ENCODE measurements at regions not wholly inside any gene's neighbourhood (a gene's known extent, or its start where the extent isn't known, plus 50 kb on each side); places are given as distances from the start of the nearest gene placed in this dataset.
"Not testable (repeated sequence)": the region's sequence is repeated elsewhere in the genome, so short reads cannot be mapped to it uniquely, and the experiment has no call there.

DNA sequence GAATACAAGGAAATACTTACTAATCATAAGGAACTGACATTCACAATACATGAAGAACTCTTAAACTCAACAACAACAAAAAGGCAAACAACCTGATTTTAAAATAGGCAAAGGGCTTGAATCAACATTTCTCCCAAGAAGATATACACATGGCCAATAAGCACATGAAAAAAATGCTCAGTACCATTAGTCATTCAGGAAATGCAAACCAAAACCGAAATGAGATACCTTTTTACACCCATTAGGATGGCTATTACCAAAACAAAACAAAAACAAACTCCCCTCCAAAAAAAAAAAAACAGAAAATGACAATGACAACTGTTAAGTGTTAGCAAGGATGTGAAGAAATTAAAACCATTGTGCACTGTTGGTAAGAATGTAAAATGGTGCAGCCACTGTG lies 104.1 kb upstream of the ZNF462 start:
- DNase-seq (ENCODE audit: low read depth): no peak

DNA sequence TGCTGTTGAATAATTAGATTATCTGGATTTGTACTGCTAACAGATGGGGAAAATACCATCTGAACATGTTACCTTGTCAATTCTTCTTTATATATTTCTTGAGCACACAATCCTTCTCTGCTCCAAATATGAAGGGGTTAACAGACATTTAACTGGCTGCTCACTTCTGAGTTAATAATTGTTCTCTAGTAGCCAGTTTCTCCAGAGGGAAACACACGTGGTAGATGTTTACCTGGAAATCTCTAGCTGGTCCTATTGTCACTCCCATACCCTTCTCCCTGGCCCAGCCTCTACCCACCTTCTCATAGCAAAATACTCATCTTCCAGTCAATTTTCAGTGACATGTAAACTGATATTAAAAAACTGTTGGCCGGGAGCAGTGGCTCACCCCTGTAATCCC lies 101.5 kb upstream of the ZNF462 start:
- DNase-seq (ENCODE audit: low read depth): no peak

DNA sequence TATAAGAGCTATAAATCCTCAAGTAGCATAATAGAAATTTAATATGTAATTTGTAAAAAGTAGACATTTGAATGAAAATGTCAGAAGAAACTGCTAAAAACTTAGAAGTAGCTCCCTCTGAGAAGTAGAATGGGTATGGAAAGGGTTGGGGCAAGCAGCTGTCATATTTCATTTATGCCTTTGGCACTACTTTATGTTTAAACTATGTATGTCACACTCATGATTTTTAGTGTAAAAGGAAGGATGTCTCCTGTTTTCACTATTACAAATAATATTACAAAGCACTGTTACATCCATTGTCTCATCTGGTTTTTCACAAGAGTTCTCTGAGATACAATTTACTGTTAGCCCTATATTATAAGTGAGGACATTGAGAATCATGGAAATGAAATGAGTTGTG lies 96.3 kb upstream of the ZNF462 start:
- DNase-seq (ENCODE audit: low read depth): no peak

DNA sequence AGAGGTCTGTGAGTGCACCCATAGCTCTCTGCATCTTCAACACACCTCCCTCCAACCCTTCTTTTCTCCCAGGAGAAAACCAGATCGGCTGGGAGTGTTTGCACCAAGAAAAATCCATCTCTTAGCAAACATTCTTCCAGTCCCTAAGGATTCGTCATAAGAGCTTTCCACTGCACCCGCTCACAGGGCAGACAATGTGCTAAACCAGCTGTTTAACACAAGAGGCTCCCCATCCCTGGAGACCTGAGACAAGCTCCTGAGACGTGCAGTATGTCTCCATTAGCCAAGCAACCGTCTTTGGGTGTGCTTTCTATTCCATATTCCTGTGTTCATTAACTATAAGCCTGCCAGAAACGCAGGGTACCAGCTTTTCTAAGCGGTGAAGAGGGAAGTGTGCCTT lies 93.6 kb upstream of the ZNF462 start:
- DNase-seq (ENCODE audit: low read depth): no peak

DNA sequence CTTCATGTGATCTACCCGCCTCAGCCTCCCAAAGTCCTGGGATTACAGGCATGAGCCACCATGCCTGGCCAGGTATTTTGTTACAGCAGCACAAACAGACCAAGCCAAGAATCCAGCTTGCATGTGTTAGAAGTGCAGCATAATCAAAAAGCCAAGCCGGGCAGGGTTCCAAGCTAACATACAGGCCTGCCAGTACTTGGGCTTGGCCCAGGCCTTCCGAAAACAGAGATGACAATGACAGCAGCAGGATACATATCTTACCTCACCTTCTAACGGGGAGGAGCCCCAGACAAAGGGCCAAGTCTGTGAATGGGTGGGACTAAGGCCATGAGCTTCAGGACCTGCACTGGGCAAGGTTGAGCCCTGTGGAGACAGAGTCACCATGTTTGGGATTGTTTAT lies 91.4 kb upstream of the ZNF462 start:
- DNase-seq (ENCODE audit: low read depth): no peak

DNA sequence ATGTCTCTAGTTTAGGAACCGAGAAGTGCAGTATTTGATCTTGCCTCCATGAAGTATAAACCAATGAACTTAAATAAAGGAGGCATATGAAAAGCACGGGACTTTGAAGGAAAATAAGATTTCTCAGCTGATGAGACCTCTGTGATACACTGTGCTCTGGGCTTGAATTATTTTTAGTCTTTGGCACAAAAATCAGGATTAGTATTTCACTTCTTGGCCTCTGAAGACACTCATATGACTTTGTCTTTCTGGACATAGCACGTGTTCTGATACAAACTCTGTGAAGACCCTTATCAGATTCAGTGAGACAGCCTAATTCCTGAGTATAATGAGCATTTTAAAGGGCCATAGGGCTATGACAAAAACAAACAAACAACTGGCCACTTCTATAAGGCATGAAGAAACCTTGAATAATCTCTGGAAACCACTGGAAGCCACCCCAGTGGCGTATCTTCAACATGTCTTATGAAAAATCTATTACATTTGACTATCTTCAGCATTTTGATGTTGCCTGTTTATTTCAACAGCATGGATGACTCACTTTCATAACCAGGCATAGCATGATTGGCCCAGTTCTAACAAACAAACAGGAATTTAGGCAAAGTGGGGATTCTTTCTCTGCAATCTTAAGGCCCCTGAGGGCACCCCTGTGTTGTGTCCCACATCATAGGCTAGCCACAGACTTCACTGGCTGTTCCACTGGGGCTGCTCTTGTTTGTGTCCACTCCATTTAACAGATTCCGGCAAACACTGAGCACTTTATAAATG lies 90.3 kb upstream of the ZNF462 start:
- DNase-seq (ENCODE audit: low read depth): no peak

DNA sequence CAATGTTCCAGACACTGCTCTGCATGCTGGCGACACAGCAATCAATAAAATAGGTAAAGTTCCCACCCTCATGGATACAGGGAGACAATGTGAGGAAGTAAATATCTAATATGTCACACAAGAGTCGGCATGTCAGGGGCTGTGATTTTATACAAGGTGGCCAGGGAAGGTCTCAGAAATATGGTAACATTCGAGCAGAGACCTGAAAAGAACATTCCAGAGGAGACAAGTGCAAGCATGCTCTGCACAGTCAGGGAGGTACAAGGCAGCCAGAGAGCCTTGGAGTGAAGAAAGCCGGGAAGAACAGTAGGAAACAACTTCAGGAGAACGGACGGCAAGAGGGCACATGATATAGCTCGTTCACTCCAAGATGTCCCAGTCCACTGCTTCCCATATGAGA lies 89.2 kb upstream of the ZNF462 start:
- DNase-seq (ENCODE audit: low read depth): no peak

DNA sequence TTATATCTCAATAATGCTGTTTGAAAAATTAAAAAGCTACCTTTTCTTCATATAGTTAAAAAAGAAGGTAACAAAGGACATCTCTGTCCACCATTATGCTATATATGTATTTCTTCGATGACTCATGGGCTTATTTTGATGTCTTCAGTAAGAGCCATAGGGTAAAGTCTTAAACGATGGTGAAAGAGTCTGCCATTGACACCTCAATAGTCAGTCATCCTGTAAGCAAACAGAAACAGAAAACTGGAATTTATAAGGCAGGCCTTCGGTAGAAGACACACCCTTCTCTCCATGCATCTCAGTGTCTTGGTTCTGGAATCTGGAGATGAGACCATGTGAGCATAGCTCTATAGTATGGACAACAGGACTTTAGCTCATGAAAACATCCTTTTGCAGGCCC lies 87.0 kb upstream of the ZNF462 start:
- no peak for DNase-seq (ENCODE audit: low read depth)

DNA sequence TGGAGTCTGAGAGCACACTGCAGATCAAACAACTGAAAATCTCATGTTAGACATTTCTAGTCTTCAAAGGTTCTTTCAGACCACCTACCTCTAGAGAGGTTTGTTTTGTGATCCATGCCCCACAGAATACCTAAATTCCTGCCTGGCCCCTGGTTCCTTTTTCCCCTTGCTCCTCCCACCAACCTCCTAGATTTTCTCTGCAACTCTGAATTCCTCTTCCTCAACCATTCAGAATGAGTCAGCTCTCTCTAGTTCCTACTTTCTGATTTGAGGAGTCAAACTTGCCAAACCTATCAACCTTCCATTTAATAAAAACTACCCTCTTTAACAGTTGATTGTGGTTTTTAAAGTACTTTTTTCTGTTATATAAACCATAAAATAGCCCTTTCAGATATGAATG lies 83.2 kb upstream of the ZNF462 start:
- DNase-seq (ENCODE audit: low read depth): no peak

DNA sequence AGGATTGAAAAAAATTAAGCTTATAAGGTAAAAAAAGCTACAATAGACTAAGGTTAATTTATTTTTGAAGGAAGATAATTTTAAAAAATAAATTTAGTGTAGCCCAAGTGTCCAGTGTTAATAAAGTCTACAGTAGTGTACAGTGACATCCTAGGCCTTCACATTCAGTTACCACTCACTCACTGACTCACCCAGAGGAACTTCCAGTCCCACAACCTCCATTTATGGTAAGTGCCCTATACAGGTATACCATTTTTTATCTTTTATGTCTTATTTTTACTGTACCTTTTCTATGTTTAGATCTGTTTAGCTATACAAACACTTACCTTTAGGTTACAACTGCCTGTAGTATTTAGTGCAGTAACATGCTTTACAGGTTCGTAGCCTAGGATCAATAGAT lies 79.8 kb upstream of the ZNF462 start:
- DNase-seq (ENCODE audit: low read depth): no peak

DNA sequence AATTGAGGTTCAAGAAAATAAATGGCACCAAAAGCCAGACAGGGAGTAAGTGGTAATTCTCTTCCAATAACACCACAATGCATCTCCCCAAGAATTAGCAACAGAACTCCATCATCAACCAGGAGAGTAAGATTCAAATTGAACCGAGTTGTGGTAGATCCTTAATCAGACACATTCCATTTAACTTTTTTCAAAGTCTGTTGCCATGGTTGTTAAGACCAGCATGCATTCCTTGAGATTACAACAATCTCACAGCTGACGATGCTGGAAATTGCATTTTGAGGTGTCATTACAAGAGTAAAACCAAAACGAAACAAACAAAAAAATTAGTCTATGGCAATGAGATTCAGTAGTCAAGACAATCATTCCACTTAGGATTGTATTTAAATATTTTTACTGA lies 78.9 kb upstream of the ZNF462 start:
- DNase-seq (ENCODE audit: low read depth): no peak

DNA sequence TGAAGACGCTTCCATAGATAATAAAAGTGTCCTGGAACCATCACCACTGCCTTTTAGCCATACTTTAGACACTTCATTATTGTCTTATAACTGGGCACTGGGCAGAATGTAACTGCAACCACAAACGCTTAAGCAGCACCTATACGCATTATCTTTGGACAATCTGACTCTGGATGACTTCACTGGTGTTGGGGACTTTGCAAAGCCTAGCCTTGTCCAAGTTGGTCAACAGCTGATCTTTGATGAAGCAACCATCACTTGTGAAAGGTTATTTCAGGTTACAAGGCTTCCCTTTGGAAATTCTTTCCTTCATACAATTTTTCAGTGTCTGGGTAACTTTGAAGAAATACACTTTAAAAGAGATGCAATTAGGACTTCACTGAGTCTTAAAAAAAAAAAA lies 77.8 kb upstream of the ZNF462 start:
- DNase-seq (ENCODE audit: low read depth): no peak

DNA sequence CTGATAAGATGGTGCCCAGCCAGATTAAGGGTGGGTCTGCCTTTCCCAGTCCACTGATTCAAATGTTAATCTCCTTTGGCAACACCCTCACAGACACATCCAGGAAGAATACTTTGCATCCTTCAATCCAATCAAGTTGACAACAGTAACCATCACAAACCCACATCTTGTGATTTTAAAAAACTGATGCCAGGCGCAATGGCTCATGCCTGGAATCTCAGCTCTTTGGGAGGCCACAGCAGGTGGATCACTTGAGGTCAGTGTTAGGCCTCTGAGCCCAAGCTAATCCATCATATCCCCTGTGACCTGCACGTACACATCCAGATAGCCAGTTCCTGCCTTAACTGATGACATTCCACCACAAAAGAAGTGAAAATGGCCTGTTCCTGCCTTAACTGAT lies 74.9 kb upstream of the ZNF462 start:
- DNase-seq (ENCODE audit: low read depth): not testable (repeated sequence)

DNA sequence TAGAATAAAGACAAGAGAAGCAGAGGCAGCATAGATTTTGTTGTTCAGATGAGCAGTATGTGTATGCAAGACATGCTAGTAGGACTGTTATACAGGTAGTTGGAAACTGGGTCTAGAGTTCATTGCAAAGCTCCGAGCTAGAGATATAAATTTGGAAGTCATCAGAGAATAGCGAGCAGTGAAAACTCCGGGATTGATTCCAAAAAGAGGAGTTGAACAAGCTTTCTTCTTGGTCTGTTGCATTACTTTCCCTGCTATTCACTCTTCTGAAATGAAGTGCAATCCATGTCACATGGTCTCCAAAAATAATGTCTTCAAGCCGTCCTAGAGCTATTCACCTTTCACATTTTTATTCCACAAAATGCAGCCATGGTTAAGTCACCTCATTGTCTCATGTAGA lies 67.9 kb upstream of the ZNF462 start:
- DNase-seq (ENCODE audit: low read depth): no peak

DNA sequence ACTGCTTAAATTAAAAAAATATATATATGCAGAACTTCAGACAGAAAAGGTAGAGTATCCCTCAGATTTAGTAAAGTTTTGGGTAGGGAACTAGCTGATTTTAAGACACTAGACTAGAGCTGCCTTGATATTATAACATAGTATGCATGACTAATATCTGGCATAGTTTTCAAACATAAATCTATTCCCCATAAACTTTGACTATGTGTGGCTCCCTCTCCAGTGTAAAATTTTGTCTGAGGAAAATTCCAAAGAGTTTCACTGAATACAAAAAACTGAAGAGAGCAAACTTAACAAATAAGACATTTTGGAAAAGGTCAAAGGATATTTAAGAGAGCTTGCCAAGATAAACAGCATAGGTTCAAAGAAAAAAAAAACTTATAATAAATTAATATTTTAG lies 66.2 kb upstream of the ZNF462 start:
- no peak for DNase-seq (ENCODE audit: low read depth)

DNA sequence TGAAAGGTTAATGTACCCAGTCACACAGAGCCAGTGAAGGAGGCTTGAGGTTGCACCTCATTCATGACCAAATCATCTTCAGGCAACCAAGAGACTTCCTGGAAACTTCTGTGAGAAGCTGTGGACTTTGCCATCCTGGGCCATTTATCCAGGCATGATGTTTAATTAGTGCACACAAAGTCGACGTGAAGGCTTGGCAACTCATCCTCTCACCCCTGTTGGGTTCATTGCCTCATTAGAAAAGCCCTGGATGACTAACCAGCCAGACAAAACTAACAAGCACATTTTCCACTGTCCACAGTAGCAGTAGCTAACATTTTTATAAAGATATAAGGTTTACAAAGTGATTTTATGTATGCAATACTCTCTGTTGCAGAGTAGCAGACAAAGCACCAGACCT lies 65.7 kb upstream of the ZNF462 start:
- no peak for DNase-seq (ENCODE audit: low read depth)

DNA sequence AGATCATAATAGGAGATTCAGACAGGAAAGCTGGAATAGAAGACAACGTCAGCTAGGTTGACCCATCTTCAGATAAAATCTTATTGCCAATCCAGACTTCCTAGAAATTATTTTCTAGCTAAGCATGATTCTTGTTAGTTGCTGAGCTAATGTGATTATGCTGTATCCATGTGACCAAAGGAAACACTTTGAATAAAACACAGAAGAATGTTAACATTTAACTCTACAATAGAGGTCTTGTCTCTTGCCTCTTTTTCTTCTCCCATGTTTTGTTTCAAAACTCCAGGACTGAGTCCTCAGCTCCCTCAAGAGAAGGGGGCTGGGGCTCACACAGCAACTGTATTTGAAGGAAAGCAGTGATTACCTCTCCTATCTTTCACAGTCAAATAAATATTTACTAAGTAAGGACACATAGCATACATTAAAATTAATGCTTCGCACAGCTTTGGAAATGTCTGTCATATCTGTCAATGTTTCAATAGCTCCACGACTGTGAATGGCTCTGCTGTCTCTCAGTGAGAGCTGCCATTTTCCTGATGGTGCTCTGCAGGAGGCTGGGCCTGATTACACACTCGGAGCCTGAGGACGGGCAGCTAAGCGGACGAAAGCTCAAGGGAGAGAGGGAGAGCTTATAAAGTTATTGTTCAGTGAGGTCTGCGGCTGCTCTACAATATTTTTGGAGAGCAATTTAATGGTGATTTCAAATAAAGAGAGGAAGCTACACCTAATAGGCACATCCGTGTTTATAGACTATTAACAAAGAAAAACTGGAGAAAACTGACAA lies 64.8 kb upstream of the ZNF462 start:
- DNase-seq (ENCODE audit: low read depth): no peak

DNA sequence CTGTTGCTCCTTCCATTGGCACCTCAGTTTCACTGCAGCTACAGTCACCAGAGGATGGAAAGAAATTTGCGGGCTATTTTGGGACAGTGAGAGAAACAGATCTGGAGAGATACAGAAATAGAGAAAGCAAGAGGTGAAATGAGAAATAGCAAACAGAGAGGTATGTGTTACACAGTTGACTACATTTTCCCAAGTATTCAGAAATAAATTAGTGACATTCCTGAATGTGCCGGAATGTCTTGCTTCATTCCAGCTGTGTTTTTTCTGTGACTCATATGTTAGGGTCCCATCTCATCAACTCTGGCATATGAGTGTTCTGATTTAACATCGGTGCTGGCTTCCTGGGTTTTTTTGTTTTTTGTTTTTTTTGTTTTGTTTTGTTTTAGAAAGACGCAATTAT lies 63.8 kb upstream of the ZNF462 start:
- DNase-seq (ENCODE audit: low read depth): no peak

DNA sequence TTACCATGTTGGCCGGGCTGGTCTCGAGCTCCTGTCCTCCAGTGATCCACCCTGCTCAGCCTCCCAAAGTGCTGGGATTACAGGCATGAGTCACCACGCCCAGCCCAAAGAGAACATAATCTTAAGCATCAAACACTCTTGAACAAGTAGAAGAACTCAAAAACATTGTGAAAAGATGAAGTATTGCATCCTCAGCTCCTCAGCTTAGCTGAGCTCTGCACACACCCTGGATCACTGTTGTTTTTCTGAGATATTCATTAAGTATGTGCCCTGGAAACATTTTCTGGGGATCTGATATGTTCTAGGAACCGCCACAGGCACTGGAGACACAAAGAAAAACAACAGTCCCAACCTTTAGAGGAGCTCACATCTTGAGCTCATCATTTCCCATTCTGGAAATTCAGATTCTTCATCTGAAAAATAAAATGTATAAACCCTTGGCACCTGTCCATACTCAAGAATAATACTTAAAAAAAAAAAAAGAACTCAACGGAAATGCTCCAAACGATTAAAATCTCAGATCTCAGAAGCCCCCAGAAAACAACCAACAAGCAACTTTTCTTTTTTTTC lies 62.2 kb upstream of the ZNF462 start:
- no peak for DNase-seq (ENCODE audit: low read depth)

DNA sequence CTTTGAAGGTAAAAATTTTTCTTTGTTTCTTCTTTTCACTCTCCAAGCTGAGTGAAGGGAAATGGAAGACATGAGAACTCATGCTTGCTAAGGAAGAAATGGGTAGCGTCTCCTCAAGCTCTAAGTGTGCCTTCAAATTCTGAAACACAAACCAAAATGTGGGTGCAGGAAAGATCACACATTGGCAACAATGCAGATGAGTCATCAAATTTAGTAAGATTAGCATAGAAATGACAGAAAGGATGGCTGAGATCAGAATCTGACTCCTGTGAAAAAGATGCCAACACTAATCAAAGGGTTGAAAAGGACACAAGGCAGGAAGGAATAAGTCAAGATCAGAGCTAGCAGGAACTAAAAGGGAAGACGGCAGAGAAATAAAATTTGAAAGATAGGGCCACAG lies 61.1 kb upstream of the ZNF462 start:
- DNase-seq (ENCODE audit: low read depth): no peak

Measured in stimulated activated CD8-positive, alpha-beta memory T cell treated with anti-CD3 and anti-CD28 coated beads, Interleukin-7, amount 100 ng/mL, for 24 hours (primary cell).